A673 (cell line): ENCODE measurements at regions not wholly inside any gene's neighbourhood (a gene's known extent, or its start where the extent isn't known, plus 50 kb on each side); places are given as distances from the start of the nearest gene placed in this dataset.

Experiments
- BruUV-seq: library from RNA; stranded (reverse); fragments of 400-500 nt; replicated peaks from 2 replicates; lab custom pipeline; 2021; lab: Mats Ljungman, UMichigan
- CTCF ChIA-PET: fragments of 300-600 bp; sonication (Branson Sonifier 250); formaldehyde crosslinking; loops from one replicate; lab custom pipeline; 2022; ENCODE audit warnings: antibody characterized with exemption; lab: Charles Lee
- POLR2A ChIA-PET: fragments of 300-600 bp; sonication (Branson Sonifier 250); formaldehyde crosslinking; loops from one replicate; lab custom pipeline; 2022; ENCODE audit warnings: antibody characterized with exemption; ENCODE audit not compliant: low non-redundant PET; lab: Charles Lee
- DNase-seq: peaks from one replicate; pipeline ENCODE4 v3.0.0-alpha.2; 2015; ENCODE audit warnings: low spot score
- H3K27ac ChIP-seq: fragments of 200-600 bp; sonication (generic); 2 replicates; pipeline ENCODE4 v1.5.1; 2016; ENCODE audit warnings: mixed run types, low read depth, mild to moderate bottlenecking, mixed read lengths, antibody characterized with exemption, low read length; ENCODE audit not compliant: poor library complexity, severe bottlenecking
- H3K27me3 ChIP-seq: fragments of 200-600 bp; sonication (generic); replicated peaks from 2 replicates; pipeline ENCODE4 v1.6.1; 2017; ENCODE audit warnings: mixed run types, low read depth, mild to moderate bottlenecking, mixed read lengths, antibody characterized with exemption, low read length; ENCODE audit not compliant: insufficient read depth, poor library complexity
- H3K36me3 ChIP-seq: fragments of 200-600 bp; sonication (generic); 2 replicates; pipeline ENCODE4 v1.6.1; 2016; ENCODE audit warnings: mixed run types, mild to moderate bottlenecking, mixed read lengths, antibody characterized with exemption, low read length; ENCODE audit not compliant: insufficient read depth, poor library complexity, severe bottlenecking
- H3K4me1 ChIP-seq: fragments of 200-600 bp; sonication (generic); 2 replicates; pipeline ENCODE4 v1.6.1; 2017; ENCODE audit warnings: mixed run types, mild to moderate bottlenecking, mixed read lengths, antibody characterized with exemption, low read length; ENCODE audit not compliant: insufficient read depth, poor library complexity, severe bottlenecking
- H3K4me3 ChIP-seq: fragments of 200-600 bp; sonication (generic); 2 replicates; pipeline ENCODE4 v1.5.1; 2016; ENCODE audit warnings: low read depth, mixed run types, mild to moderate bottlenecking, mixed read lengths, low read length; ENCODE audit not compliant: poor library complexity, severe bottlenecking
- H3K9me3 ChIP-seq: fragments of 200-600 bp; sonication (generic); 2 replicates; pipeline ENCODE4 v1.6.1; 2016; ENCODE audit warnings: mixed run types, low read depth, mild to moderate bottlenecking, mixed read lengths, antibody characterized with exemption, low read length; ENCODE audit not compliant: poor library complexity, severe bottlenecking
- CTCF ChIP-seq: fragments of 300-800, 200-600 bp; sonication (generic); conservative IDR thresholded peaks from 2 replicates; pipeline ENCODE4 v1.5.1; 2017; ENCODE audit warnings: low read depth, mild to moderate bottlenecking, antibody characterized with exemption, low read length, moderate library complexity, mixed read lengths
- EZH2 ChIP-seq: fragments of 200-600 bp; sonication (generic); IDR thresholded peaks from 2 replicates; pipeline ENCODE4 v1.6.1; 2017; ENCODE audit warnings: borderline replicate concordance, low read depth, mild to moderate bottlenecking, mixed read lengths, antibody characterized with exemption, low read length; ENCODE audit not compliant: poor library complexity, severe bottlenecking
- intact Hi-C: fragments of 100-400 bp; cut with micrococcal nuclease; formaldehyde crosslinking; loops from one replicate; pipeline ENCODE4 v1.10.0; 2022; ENCODE audit not compliant: unreplicated experiment

GRCh38 chr2:67256892-67257291, 140.2 kb upstream of the ETAA1 start:
- TF ChIP-seq EZH2 (no peak), CTCF (no peak)
- no TSS peak for BruUV-seq
- no peaks in the 10 kb centered on the region for H3K27me3 ChIP-seq
- ChIA-PET POLR2A (no interaction called here), CTCF (no interaction called here)
- H3K36me3 ChIP-seq, result no peaks in the 10 kb centered on the region
- H3K9me3 ChIP-seq, result no peaks in the 10 kb centered on the region
- no peak overlapping the region for H3K4me3 ChIP-seq
- H3K27ac ChIP-seq, result no peak overlapping the region
- no peak for DNase-seq
- H3K4me1 ChIP-seq, result no peaks in the 10 kb centered on the region
- intact Hi-C loops, result no loop called here

- ChIA-PET CTCF (no interaction called here), POLR2A (no interaction called here)
- intact Hi-C loops, result no loop called here
- no TSS peak for BruUV-seq
- Histone ChIP-seq H3K36me3 (no peaks in the 10 kb centered on the region), H3K27me3 (no peaks in the 10 kb centered on the region), H3K27ac (no peak overlapping the region), H3K4me1 (no peaks in the 10 kb centered on the region), H3K9me3 (no peaks in the 10 kb centered on the region), H3K4me3 (no peak overlapping the region)
- TF ChIP-seq EZH2 (no peak), CTCF (no peak)
- DNase-seq, result no peak
Measured at GRCh38 chr2:67258122-67258521, 139.0 kb upstream of the ETAA1 start.

- no peak for DNase-seq
- Histone ChIP-seq H3K4me3 (no peak overlapping the region), H3K4me1 (no peaks in the 10 kb centered on the region), H3K27me3 (no peaks in the 10 kb centered on the region), H3K9me3 (no peaks in the 10 kb centered on the region), H3K36me3 (no peaks in the 10 kb centered on the region), H3K27ac (no peak overlapping the region)
- ChIA-PET CTCF (no interaction called here), POLR2A (no interaction called here)
- TF ChIP-seq EZH2 (no peak), CTCF (no peak)
- intact Hi-C loops, result no loop called here
- BruUV-seq, result no TSS peak
Measured at GRCh38 chr2:67258831-67259230, 138.3 kb upstream of the ETAA1 start.
